ENCODE measurements at regions not wholly inside any gene's neighbourhood (a gene's known extent, or its start where the extent isn't known, plus 50 kb on each side); places are given as distances from the start of the nearest gene placed in this dataset.

- FAIRE-seq (no peak), DNase-seq (ENCODE audit: low read depth) (no peak)
- Histone ChIP-seq H3K9me3 (ENCODE audit: insufficient read depth, low read depth, low read length) (peaks cover 4% of the 10 kb centered on the region), H3K27me3 (ENCODE audit: insufficient read depth, low read length) (no peaks in the 10 kb centered on the region), H3K4me1 (ENCODE audit: insufficient read depth, low read length) (no peaks in the 10 kb centered on the region), H3K36me3 (ENCODE audit: insufficient read depth, low read length) (no peaks in the 10 kb centered on the region), H3K79me2 (ENCODE audit: insufficient read depth, low read length) (no peaks in the 10 kb centered on the region), H4K20me1 (ENCODE audit: insufficient read depth, low read length) (no peaks in the 10 kb centered on the region), H3K9ac (ENCODE audit: low read length) (no peak overlapping the region), H3K4me2 (ENCODE audit: low read length) (no peak overlapping the region), H3K4me3 (ENCODE audit: insufficient read depth, low read depth, low read length) (no peak overlapping the region), H2AFZ (ENCODE audit: low read depth, low read length) (no peak overlapping the region), H3K27ac (ENCODE audit: low read depth, low read length) (no peak overlapping the region)
- H3K9me3 Mint-ChIP-seq (ENCODE audit: unreplicated experiment) = peaks cover 4% of the 10 kb centered on the region
- no peak overlapping the region for H3K27ac Mint-ChIP-seq (ENCODE audit: unreplicated experiment)
- no peaks in the 10 kb centered on the region for H3K4me1 Mint-ChIP-seq (ENCODE audit: low read depth, unreplicated experiment)
- H3K27me3 Mint-ChIP-seq (ENCODE audit: low read depth, unreplicated experiment) = no peaks in the 10 kb centered on the region
- no peak for TF ChIP-seq EZH2 (IDR thresholded peaks at IDR 0.05; ENCODE audit: insufficient read depth, low read length)
- TF ChIP-seq CTCF (IDR thresholded peaks at IDR 0.05; ENCODE audit: insufficient read depth, low read depth, low read length) = no peak
- H3K36me3 Mint-ChIP-seq (ENCODE audit: low read depth, unreplicated experiment) = no peaks in the 10 kb centered on the region
- no peak overlapping the region for H3K4me3 Mint-ChIP-seq (ENCODE audit: unreplicated experiment)
Measured at GRCh38 chr9:118918180-118918579, 451.1 kb downstream of the BRINP1 start.

- Mint-ChIP-seq H3K27ac (ENCODE audit: unreplicated experiment) (peak overlapping the region; percentile 55), H3K4me1 (ENCODE audit: low read depth, unreplicated experiment) (peaks cover 8% of the 10 kb centered on the region), H3K27me3 (ENCODE audit: low read depth, unreplicated experiment) (no peaks in the 10 kb centered on the region), H3K4me3 (ENCODE audit: unreplicated experiment) (no peak overlapping the region), H3K9me3 (ENCODE audit: unreplicated experiment) (no peaks in the 10 kb centered on the region), H3K36me3 (ENCODE audit: low read depth, unreplicated experiment) (no peaks in the 10 kb centered on the region)
- no peaks in the 10 kb centered on the region for H3K79me2 ChIP-seq (ENCODE audit: insufficient read depth, low read length)
- H3K4me2 ChIP-seq (ENCODE audit: low read length) = peak overlapping the region; percentile 49
- peak overlapping the region; percentile 16 for H3K27ac ChIP-seq (ENCODE audit: low read depth, low read length)
- peak overlapping the region; percentile 29 for H2AFZ ChIP-seq (ENCODE audit: low read depth, low read length)
- DNase-seq (ENCODE audit: low read depth) = no peak
- FAIRE-seq = no peak
- no peaks in the 10 kb centered on the region for H3K4me1 ChIP-seq (ENCODE audit: insufficient read depth, low read length)
- H3K4me3 ChIP-seq (ENCODE audit: insufficient read depth, low read depth, low read length) = no peak overlapping the region
- no peak for TF ChIP-seq EZH2 (IDR thresholded peaks at IDR 0.05; ENCODE audit: insufficient read depth, low read length)
- no peak for TF ChIP-seq CTCF (IDR thresholded peaks at IDR 0.05; ENCODE audit: insufficient read depth, low read depth, low read length)
- H3K36me3 ChIP-seq (ENCODE audit: insufficient read depth, low read length) = no peaks in the 10 kb centered on the region
- peak overlapping the region; percentile 32 for H3K9ac ChIP-seq (ENCODE audit: low read length)
- H3K9me3 ChIP-seq (ENCODE audit: insufficient read depth, low read depth, low read length) = no peaks in the 10 kb centered on the region
- H4K20me1 ChIP-seq (ENCODE audit: insufficient read depth, low read length) = no peaks in the 10 kb centered on the region
- H3K27me3 ChIP-seq (ENCODE audit: insufficient read depth, low read length) = no peaks in the 10 kb centered on the region
Measured at GRCh38 chr9:118928722-118929121, 440.5 kb downstream of the BRINP1 start.

- DNase-seq (ENCODE audit: low read depth) = peak; percentile 96
- H3K27ac ChIP-seq (ENCODE audit: low read depth, low read length) = peak overlapping the region; percentile 25
- Mint-ChIP-seq H3K4me1 (ENCODE audit: low read depth, unreplicated experiment) (peaks cover 8% of the 10 kb centered on the region), H3K27me3 (ENCODE audit: low read depth, unreplicated experiment) (no peaks in the 10 kb centered on the region), H3K27ac (ENCODE audit: unreplicated experiment) (no peak overlapping the region), H3K9me3 (ENCODE audit: unreplicated experiment) (no peaks in the 10 kb centered on the region), H3K36me3 (ENCODE audit: low read depth, unreplicated experiment) (no peaks in the 10 kb centered on the region), H3K4me3 (ENCODE audit: unreplicated experiment) (no peak overlapping the region)
- no peak overlapping the region for H3K9ac ChIP-seq (ENCODE audit: low read length)
- H3K9me3 ChIP-seq (ENCODE audit: insufficient read depth, low read depth, low read length) = no peaks in the 10 kb centered on the region
- H4K20me1 ChIP-seq (ENCODE audit: insufficient read depth, low read length) = no peaks in the 10 kb centered on the region
- H3K4me2 ChIP-seq (ENCODE audit: low read length) = no peak overlapping the region
- no peak for TF ChIP-seq EZH2 (IDR thresholded peaks at IDR 0.05; ENCODE audit: insufficient read depth, low read length)
- TF ChIP-seq CTCF (IDR thresholded peaks at IDR 0.05; ENCODE audit: insufficient read depth, low read depth, low read length) = no peak
- no peak overlapping the region for H2AFZ ChIP-seq (ENCODE audit: low read depth, low read length)
- no peaks in the 10 kb centered on the region for H3K4me1 ChIP-seq (ENCODE audit: insufficient read depth, low read length)
- no peak overlapping the region for H3K4me3 ChIP-seq (ENCODE audit: insufficient read depth, low read depth, low read length)
- H3K36me3 ChIP-seq (ENCODE audit: insufficient read depth, low read length) = no peaks in the 10 kb centered on the region
- no peaks in the 10 kb centered on the region for H3K79me2 ChIP-seq (ENCODE audit: insufficient read depth, low read length)
- H3K27me3 ChIP-seq (ENCODE audit: insufficient read depth, low read length) = no peaks in the 10 kb centered on the region
- peak; percentile 82 for FAIRE-seq
Measured at GRCh38 chr9:118929287-118929686, 439.9 kb downstream of the BRINP1 start.

Data from astrocyte (in vitro differentiated cells and primary cell).